Fibroblast of skin of right quadriceps (primary cell): ENCODE measurements at regions not wholly inside any gene's neighbourhood (a gene's known extent, or its start where the extent isn't known, plus 50 kb on each side); places are given as distances from the start of the nearest gene placed in this dataset.
A peak's percentile ranks its signal among the peaks of the same experiment; 100 is the strongest.
"Not testable (repeated sequence)": the region's sequence is repeated elsewhere in the genome, so short reads cannot be mapped to it uniquely, and the experiment has no call there.

ENCODE experiments used
- DNase-seq: peaks from one replicate; pipeline ENCODE4 v3.0.0-alpha.2; 2013

- peak; percentile 2 for DNase-seq
These were observed 142.9 kb downstream of the NBPF8 start for GRCh38 chr1:120557605-120558302.

- DNase-seq = peak; percentile 71
These were observed 143.6 kb downstream of the NBPF8 start for GRCh38 chr1:120558303-120559060.

- DNase-seq = not testable (repeated sequence)
These were observed 146.9 kb downstream of the NBPF8 start for GRCh38 chr1:120561767-120562166.

GRCh38 chr1:120565396-120565795 lies 150.6 kb downstream of the NBPF8 start:
- not testable (repeated sequence) for DNase-seq

- DNase-seq = not testable (repeated sequence)
These were observed 152.8 kb downstream of the NBPF8 start for GRCh38 chr1:120567620-120568019.

- DNase-seq = not testable (repeated sequence)
These were observed 148.5 kb upstream of the NBPF26 start for GRCh38 chr1:120575201-120575600.

GRCh38 chr1:120582135-120582534 lies 141.6 kb upstream of the NBPF26 start:
- DNase-seq = not testable (repeated sequence)

DNA sequence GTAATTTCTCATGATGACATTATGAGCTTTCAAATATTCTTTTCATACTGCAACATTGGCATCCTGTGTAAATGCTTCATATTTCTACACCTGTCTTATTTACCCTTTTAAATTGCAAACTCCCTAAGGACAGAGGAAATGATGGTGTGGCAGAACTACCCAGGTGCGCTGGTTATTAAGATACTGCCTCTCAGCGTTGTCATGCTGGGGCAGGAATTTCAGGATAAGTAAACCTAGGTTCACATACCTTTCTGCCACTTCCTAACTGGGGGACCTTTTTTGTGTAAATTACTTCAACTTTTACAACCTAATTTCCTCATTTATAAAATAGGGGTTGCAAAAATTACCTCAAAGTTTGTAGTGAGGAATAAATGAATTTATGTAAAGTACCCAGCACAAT lies 137.7 kb upstream of the NBPF26 start:
- DNase-seq = not testable (repeated sequence)

DNA sequence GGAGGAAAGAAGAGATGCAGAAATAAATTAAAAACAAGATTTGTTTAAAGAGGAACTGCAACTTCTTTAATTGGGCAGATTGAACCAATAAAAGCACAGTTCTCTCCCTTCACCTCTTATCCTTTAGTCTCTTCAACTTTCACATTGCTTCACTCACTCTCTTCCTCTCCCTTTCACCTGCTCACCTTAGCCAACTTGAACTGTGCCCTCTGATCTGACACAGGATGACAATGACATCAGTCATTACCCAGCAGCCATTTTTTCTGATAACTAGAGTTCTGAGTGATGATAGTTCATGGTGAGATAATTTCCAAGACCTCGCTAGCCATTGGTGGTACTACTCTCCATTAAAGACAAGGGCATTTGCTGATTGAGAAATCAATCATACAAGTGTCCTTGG lies 134.9 kb upstream of the NBPF26 start:
- not testable (repeated sequence) for DNase-seq

- DNase-seq = not testable (repeated sequence)
These were observed 132.0 kb upstream of the NBPF26 start for GRCh38 chr1:120591774-120592173.

GRCh38 chr1:120592943-120593342 lies 130.8 kb upstream of the NBPF26 start:
- not testable (repeated sequence) for DNase-seq

DNA sequence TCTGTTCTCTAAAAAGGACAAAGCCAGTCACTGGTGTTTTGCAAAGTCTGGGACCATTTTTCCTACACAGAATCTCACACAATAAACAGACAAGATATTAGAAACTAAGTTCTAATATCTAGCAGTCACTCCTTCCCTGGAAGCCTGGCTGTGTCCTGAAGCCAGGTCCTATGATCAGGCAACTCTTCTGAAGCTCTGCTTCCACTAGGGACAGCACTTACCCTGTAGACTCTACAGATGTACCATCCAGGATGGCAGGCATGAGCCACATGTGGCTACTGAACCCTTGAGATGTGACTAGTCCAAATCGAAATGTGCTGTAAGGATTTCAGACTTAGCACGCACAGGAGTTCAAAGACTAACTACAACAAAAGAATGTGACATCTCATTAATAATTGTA lies 130.1 kb upstream of the NBPF26 start:
- DNase-seq = not testable (repeated sequence)

DNA sequence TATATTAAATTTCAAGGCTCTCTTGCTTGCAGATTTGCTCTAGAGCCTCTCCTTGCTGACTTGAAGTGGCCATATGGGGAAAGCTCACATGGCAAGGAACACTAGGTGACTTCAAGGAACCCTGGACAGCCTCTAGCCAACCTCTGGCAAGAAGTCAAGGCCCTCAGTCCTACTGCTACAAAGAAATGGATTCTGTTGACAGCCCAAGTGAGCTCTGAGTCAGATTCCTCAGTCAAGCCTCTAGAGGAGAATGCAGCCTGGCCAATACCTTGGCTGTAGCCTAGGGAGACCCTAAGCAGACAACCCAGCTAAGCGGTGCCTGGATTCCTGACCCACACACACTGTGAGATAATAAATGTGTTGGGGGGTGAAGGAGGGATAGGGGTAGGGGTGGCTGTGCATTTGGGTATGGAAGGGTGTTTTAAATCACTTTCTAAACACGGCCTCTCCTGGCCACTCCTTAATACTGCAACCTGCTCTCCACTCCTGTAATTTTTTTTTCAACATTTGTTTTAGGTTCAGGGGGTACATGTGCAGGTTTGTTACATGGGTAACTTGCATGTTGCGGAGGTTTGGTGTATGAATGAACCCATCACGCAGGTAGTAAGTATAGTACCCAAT lies 125.3 kb upstream of the NBPF26 start:
- DNase-seq = not testable (repeated sequence)

DNA sequence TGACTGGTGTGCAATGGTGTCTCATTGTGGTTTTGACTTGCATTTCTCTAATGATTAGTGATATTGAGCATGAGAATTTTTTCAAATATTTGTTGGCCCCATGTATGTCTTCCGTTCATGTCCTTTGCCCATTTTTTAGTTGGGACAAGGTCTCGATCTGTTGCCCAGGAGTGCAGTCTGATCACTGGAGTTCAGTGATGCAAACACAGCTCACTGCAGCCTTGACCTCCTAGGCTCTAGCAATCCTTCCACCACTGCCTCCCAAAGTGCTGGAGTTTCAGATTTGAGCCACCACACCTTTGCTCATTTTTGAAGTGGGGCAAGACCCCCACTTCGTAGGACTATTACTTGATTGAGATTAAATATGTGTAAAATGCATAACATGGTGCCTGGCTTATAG lies 124.2 kb upstream of the NBPF26 start:
- DNase-seq = not testable (repeated sequence)

GRCh38 chr1:120600442-120601041 lies 123.2 kb upstream of the NBPF26 start:
- not testable (repeated sequence) for DNase-seq

DNA sequence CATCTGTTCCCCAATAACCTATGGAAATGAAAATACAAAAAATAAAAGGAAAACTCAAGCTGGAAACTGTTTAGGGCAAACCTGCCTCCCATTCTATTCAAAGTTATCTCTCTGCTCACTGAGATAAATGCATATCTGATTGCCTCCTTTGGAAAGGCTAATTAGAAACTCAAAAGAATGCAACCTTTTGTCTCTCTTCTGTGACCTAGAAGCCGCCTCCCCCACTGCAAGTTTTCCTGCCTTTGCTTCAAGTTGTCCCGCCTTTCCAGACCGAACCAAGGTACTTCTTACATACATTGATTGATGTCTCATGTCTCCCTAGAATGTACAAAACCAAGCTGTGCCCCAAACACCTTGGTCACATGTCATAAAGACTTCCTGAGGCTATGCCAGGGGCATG lies 115.9 kb upstream of the NBPF26 start:
- not testable (repeated sequence) for DNase-seq

GRCh38 chr1:120608314-120609014 lies 115.3 kb upstream of the NBPF26 start:
- DNase-seq = not testable (repeated sequence)

- DNase-seq = not testable (repeated sequence)
These were observed 114.7 kb upstream of the NBPF26 start for GRCh38 chr1:120609015-120609573.

GRCh38 chr1:120609834-120610233 lies 113.9 kb upstream of the NBPF26 start:
- not testable (repeated sequence) for DNase-seq

GRCh38 chr1:120614931-120615639 lies 108.7 kb upstream of the NBPF26 start:
- DNase-seq = not testable (repeated sequence)

GRCh38 chr1:120617493-120617892 lies 106.3 kb upstream of the NBPF26 start:
- DNase-seq = not testable (repeated sequence)
